ENCODE measurements at regions not wholly inside any gene's neighbourhood (a gene's known extent, or its start where the extent isn't known, plus 50 kb on each side); places are given as distances from the start of the nearest gene placed in this dataset.

DNA sequence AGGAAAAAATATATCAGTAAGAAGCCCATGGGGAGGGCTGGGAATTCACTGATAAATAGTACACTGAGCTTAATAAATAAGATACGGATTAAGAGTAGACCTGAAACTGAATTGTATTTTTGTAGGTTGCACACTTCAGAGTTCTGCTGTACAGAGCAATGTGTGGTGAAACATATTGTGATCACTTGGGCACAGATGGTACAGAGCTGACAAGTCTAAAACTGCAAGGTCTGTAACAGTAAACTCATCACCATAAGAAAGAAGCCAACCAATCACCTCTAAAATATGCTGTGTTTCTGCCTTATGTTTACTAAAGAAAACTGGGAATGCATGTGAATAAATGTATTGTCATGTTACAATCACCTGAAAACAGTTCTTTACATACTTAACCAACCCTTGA lies 360.7 kb downstream of the MRPL39 start:
- Histone ChIP-seq H3K9me3 (replicated peaks in 1 of 11) (peaks cover 0 to 19% (median 0%) of the 10 kb centered on the region in 11 experiments; a peak in 7 of 22 replicates), H3K4me2 (peak overlapping the region in 5 of 11 experiments; percentile 3 to 37 (median 20); a peak in 2 of 22 replicates)
- no peak for TF ChIP-seq Cebpa-rat (IDR thresholded peaks at IDR 0.05)

DNA sequence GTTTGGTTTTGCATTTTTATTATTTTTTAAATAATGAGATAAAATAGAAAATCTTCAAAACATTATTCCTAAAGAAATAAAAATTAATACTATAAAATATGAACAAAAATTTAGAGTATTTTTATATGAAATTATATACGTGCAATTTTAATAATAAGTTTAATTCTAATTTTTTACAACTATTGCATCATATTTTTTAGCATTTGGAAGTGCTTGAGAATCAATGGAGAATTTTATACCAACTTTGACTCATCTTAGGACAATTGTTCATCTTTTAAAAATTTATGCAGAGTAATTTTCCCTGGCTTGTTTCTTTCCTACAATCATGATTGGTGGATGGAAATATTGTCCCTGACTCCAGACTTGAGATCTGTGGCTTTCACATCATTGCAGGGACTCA lies 362.5 kb downstream of the MRPL39 start:
- no peak for TF ChIP-seq Cebpa-rat (IDR thresholded peaks at IDR 0.05)
- H3K27me3 ChIP-seq: no peaks in the 10 kb centered on the region
- H3K4me1 ChIP-seq: peaks cover 0 to 26% (median 7%) of the 10 kb centered on the region in 10 experiments; a peak in 11 of 20 replicates
- H3K9me3 ChIP-seq (replicated peaks in 1 of 11): peaks cover 0 to 27% (median 10%) of the 10 kb centered on the region in 11 experiments; a peak in 13 of 22 replicates
- no peak overlapping the region for H3K4me2 ChIP-seq
- no peak overlapping the region for H3K9ac ChIP-seq
- no peak overlapping the region for H3K27ac ChIP-seq
- no peak overlapping the region for H3K4me3 ChIP-seq
- no peaks in the 10 kb centered on the region for H3K36me3 ChIP-seq
- H4K20me1 ChIP-seq: no peaks in the 10 kb centered on the region

More for the DNA sequence above, 360.7 kb downstream of the MRPL39 start:
- Histone ChIP-seq H3K4me3 (no peak overlapping the region), H3K27me3 (no peaks in the 10 kb centered on the region), H3K4me1 (peaks cover 0 to 10% (median 0%) of the 10 kb centered on the region in 10 experiments; a peak in 4 of 20 replicates), H4K20me1 (no peaks in the 10 kb centered on the region), H3K9ac (no peak overlapping the region), H3K27ac (no peak overlapping the region), H3K36me3 (no peaks in the 10 kb centered on the region)

DNA sequence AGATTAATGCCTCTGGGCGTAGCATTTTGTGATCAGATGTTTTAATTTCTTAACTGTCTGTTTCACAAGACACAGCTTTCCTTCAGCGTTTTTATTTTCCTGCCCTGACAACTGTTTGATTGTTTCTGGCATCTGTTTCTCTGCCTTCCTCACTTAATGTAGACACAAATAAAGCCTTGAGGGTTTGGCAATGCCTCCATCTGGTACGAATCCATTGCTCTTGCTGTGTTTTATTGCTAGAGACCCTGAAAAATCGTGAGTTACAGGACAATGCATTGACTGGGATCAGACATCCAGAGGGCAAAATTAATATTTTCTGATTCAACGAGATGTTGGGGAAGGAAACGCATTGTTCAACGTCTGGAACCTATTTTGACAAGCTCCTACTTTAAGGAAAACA lies 363.5 kb downstream of the MRPL39 start:
- peaks cover 0 to 37% (median 16%) of the 10 kb centered on the region in 11 experiments; a peak in 13 of 22 replicates for H3K9me3 ChIP-seq (replicated peaks in 1 of 11)
- H3K27me3 ChIP-seq: no peaks in the 10 kb centered on the region
- H3K36me3 ChIP-seq: no peaks in the 10 kb centered on the region
- H3K4me1 ChIP-seq: peaks cover 0 to 26% (median 7%) of the 10 kb centered on the region in 10 experiments; a peak in 11 of 20 replicates
- H3K27ac ChIP-seq: no peak overlapping the region
- no peak overlapping the region for H3K9ac ChIP-seq
- TF ChIP-seq Cebpa-rat (IDR thresholded peaks at IDR 0.05): no peak
- no peaks in the 10 kb centered on the region for H4K20me1 ChIP-seq
- H3K4me2 ChIP-seq: no peak overlapping the region
- H3K4me3 ChIP-seq: no peak overlapping the region

DNA sequence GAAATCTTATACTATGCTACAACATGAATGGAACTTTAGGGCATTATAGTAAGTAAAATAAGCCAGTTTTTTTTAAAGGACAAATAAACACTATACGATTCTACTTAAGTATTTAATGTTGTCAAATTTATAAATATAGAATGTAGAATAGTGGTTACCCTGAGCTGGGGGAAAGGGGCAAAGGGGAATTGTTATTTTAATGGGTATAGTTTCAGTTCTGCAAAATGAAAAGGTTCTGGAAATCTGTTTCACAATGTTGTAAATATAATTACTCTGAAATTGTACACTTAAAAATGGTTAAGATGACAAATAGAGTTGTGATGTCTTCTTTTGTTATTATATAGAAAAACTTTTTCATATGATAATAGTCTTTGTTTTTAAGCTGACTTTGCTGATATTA lies 366.3 kb downstream of the MRPL39 start:
- Histone ChIP-seq H3K9ac (no peak overlapping the region), H3K4me1 (peaks cover 0 to 20% (median 7%) of the 10 kb centered on the region in 10 experiments; a peak in 11 of 20 replicates), H3K27me3 (no peaks in the 10 kb centered on the region), H3K4me2 (peak overlapping the region in 7 of 11 experiments; percentile 1 to 51 (median 18); a peak in 6 of 22 replicates), H3K9me3 (replicated peaks in 1 of 11) (peaks cover 6 to 65% (median 42%) of the 10 kb centered on the region in 11 experiments; a peak in 21 of 22 replicates), H4K20me1 (no peaks in the 10 kb centered on the region), H3K4me3 (no peak overlapping the region), H3K36me3 (no peaks in the 10 kb centered on the region; a peak in 1 of 22 replicates), H3K27ac (peak overlapping the region in 8 of 11 experiments; percentile 25 to 64 (median 53); a peak in 11 of 22 replicates)
- no peak for TF ChIP-seq Cebpa-rat (IDR thresholded peaks at IDR 0.05)

DNA sequence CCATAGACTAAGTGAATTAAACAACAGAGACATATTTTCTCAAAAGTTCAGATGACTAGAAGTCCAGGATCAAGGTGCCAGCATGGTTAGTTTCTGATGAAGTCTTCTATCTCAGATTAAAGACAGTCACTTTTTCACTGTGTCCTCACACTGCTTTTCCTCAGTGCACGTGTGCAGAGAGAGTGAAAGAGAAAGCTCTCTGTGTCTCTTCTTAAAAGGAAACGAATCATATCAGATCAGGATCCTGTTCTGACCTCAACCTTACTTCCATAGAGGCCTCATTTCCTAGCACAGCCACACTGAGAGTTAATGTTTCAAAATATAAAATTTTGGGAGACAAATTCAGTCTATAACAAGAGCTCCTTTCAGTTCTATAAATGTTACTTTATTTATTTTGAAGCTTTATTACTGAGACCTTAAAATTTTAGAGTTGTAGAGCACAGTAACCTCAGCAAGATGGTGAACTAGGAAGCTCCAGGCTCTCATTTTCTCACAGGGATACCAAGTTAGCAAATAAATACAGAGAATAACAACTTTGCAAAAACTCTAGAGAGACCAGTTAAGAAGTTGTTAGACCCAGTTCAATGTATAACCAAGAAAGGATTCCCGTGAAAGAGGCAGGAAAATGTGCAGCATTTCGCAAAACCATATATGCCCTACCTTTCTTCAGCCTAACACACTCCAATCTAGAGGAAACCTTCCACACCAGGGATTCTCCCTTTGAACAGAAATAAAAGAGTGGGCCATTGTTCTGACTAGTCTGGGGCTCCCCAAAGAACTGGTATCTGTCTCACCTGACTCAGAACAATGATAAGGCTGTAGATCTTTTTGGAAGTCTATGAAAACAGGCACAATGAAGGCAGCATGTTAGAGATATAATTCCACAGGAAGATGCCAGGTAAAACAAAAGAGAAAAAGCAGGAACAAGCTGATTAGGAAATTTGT lies 372.2 kb downstream of the MRPL39 start:
- Histone ChIP-seq H4K20me1 (no peaks in the 10 kb centered on the region), H3K27ac (peak overlapping the region in 9 of 11 experiments; percentile 4 to 70 (median 49); a peak in 16 of 22 replicates), H3K4me3 (no peak overlapping the region; a peak in 1 of 20 replicates), H3K4me1 (peaks cover 0 to 12% (median 6%) of the 10 kb centered on the region in 10 experiments; a peak in 9 of 20 replicates), H3K27me3 (no peaks in the 10 kb centered on the region), H3K36me3 (no peaks in the 10 kb centered on the region; a peak in 1 of 22 replicates), H3K4me2 (peak overlapping the region in 9 of 11 experiments; percentile 2 to 49 (median 25); a peak in 12 of 22 replicates), H3K9ac (no peak overlapping the region), H3K9me3 (replicated peaks in 1 of 11) (peaks cover 6 to 52% (median 39%) of the 10 kb centered on the region in 11 experiments; a peak in 21 of 22 replicates)
- TF ChIP-seq Cebpa-rat (IDR thresholded peaks at IDR 0.05): no peak

DNA sequence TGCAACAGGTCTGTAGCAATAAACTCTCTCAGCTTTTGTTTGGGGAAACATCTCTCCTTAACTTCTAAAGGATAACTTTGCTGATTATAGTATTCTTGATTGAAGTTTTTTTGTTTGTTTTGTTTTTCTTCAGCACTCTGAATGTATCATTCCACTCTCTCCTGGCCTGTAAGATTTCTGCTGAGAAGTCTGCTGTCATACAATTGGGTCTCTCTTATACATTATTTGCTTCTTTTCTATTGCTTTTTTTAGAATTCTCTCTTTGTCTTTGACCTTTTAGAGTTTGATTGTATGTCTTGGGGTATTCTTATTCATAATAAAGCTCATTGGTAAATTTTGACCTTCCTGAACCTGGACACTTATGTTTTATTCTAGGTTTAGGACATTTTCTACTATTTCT lies 386.3 kb downstream of the MRPL39 start:
- no peaks in the 10 kb centered on the region for H3K36me3 ChIP-seq
- H3K4me3 ChIP-seq: no peak overlapping the region
- no peaks in the 10 kb centered on the region for H4K20me1 ChIP-seq
- no peaks in the 10 kb centered on the region for H3K27me3 ChIP-seq
- TF ChIP-seq Cebpa-rat (IDR thresholded peaks at IDR 0.05): no peak
- H3K4me1 ChIP-seq: peaks cover 0 to 5% (median under 1%) of the 10 kb centered on the region in 10 experiments; a peak in 6 of 20 replicates
- H3K27ac ChIP-seq: no peak overlapping the region
- no peak overlapping the region for H3K9ac ChIP-seq
- no peak overlapping the region for H3K4me2 ChIP-seq
- H3K9me3 ChIP-seq (replicated peaks in 1 of 11): peaks cover 20 to 32% (median 25%) of the 10 kb centered on the region in 11 experiments

DNA sequence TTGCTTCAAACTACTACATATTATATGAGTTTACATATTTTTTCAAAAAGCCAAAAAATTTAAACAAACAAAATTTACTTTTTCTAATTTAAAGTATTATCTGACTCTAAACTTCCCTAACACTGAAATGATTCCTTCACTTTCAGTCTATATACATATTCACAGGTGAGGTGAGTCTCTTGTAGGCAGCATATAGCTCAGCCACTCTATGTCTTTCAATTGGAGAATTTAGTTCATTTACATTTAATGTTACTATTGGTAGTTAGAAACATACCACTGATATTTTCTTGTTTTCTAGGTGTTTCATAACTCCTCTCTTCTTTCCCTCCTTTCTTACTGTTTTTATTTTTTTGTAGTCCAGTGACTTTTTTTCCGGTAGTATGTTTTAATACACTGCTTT lies 387.1 kb downstream of the MRPL39 start:
- H3K4me2 ChIP-seq: no peak overlapping the region
- no peak for TF ChIP-seq Cebpa-rat (IDR thresholded peaks at IDR 0.05)
- no peak overlapping the region for H3K27ac ChIP-seq
- no peak overlapping the region for H3K9ac ChIP-seq
- peaks cover 20 to 32% (median 25%) of the 10 kb centered on the region in 11 experiments for H3K9me3 ChIP-seq (replicated peaks in 1 of 11)
- H3K4me3 ChIP-seq: no peak overlapping the region
- no peaks in the 10 kb centered on the region for H3K36me3 ChIP-seq
- peaks cover 0 to 10% (median 3%) of the 10 kb centered on the region in 10 experiments; a peak in 7 of 20 replicates for H3K4me1 ChIP-seq
- no peaks in the 10 kb centered on the region for H3K27me3 ChIP-seq
- no peaks in the 10 kb centered on the region for H4K20me1 ChIP-seq

DNA sequence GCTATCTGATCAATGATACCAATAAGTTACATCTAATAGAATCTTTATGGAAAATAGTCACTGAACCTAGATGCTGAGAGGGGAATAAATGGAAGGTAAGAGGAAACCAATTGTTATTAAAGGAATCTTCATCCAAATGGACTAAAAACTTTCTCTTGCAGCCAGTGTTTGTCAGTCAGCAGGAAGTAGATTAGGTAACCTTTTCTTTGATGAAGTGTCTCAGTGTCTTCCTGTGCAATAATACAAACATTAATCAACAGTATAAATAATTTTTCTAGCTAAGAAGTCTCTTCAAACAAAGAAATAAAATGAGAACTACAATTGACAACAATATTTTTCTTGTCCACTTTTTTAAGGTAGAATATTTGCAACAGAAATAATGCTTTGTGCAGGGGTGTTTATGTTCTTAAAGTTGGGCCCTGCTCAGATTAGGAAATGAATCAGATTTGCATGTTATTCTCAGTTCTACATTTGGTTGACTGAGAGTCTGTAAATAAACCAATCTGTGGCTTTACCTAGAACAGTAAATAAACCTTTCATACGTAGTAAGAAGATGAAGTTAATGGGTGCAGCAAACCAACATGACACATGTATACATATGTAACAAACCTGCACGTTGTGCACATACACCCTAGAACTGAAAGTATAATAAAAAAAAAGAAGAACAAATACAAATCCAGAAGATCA lies 391.4 kb downstream of the MRPL39 start:
- Histone ChIP-seq H3K9ac (no peak overlapping the region), H3K27me3 (no peaks in the 10 kb centered on the region)

More for the DNA sequence above, 391.4 kb downstream of the MRPL39 start:
- Histone ChIP-seq H3K36me3 (no peaks in the 10 kb centered on the region), H4K20me1 (no peaks in the 10 kb centered on the region), H3K4me3 (no peak overlapping the region), H3K4me1 (peaks cover 0 to 10% (median 3%) of the 10 kb centered on the region in 10 experiments; a peak in 7 of 20 replicates), H3K4me2 (peak overlapping the region in 5 of 11 experiments; percentile 1 to 38 (median 29); a peak in 5 of 22 replicates), H3K9me3 (replicated peaks in 1 of 11) (peaks cover 8 to 16% (median 12%) of the 10 kb centered on the region in 11 experiments; a peak in 20 of 22 replicates), H3K27ac (no peak overlapping the region)
- no peak for TF ChIP-seq Cebpa-rat (IDR thresholded peaks at IDR 0.05)

All from BLaER1 treated with 17β-estradiol and CSF1 and Interleukin-3, amounts not matched to agents 10 nM and 100 nM (cell line).